Posterior cingulate gyrus (tissue), 11 donors: ENCODE measurements at regions not wholly inside any gene's neighbourhood (a gene's known extent, or its start where the extent isn't known, plus 50 kb on each side); places are given as distances from the start of the nearest gene placed in this dataset.
"Not testable (repeated sequence)": the region's sequence is repeated elsewhere in the genome, so short reads cannot be mapped to it uniquely, and the experiment has no call there.

Source experiments
- DNase-seq, 10 donors: peaks; one replicate each; pipeline versions ENCODE4 v3.0.0 to v3.0.0-alpha.2; 2020 to 2021; ENCODE audit warnings: mixed read lengths in 3 of 10
- intact Hi-C: fragments of 100-400 bp; cut with DNase I; formaldehyde crosslinking; loops from one replicate; pipeline ENCODE4 v1.15.1; 2023

GRCh38 chr13:44305917-44306370 lies 67.7 kb upstream of the SERP2 start:
- intact Hi-C loops = no loop called here
- no peak for DNase-seq

DNA sequence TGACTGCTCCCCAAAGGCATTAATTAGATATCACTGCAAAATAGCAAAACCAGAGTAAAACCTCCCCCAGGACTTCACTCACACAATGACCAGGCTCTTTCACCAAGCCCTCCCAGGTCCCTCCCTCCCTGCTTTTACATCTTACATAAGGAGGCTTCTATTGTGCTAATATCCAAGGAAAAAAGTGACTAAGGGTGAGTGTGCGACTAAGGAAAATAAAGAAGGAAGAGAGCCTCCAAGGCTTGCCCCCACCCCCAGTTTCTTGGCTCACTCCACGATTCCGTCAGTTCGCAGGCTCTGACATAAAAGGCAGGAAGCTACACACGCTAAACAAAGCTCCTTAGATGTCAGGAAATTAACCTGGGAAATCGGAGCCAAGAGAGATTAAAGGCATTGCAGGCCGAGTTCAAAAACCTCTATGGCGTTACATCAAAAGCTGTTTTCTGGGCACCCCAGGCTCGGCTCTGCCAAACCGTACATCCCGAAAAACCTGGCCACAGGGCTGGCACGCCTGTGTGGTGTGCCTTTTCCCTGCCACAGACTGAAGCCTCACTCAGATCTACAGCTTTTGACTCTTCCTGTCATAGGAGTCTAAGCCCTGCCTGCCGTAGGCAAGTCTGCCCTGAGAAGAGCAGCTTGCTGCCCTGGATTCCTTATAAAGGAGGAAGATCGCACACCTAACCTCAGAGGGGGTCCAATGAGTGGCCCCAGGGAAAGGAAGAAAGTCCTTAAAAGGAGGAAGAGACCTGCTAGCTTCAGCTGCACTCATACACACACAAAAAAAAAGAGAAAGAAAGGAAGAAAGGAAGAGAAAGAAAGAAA lies 67.0 kb upstream of the SERP2 start:
- intact Hi-C loops = no loop called here

GRCh38 chr13:44307255-44307654 lies 66.4 kb upstream of the SERP2 start:
- intact Hi-C loops = no loop called here
- no peak for DNase-seq

More for the DNA sequence above, 67.0 kb upstream of the SERP2 start:
- DNase-seq = peak in 2 of 10 donors; percentile 19 to 85

- no peak for DNase-seq
- intact Hi-C loops = no loop called here
Measured at GRCh38 chr13:44307844-44308243, 65.8 kb upstream of the SERP2 start.

DNA sequence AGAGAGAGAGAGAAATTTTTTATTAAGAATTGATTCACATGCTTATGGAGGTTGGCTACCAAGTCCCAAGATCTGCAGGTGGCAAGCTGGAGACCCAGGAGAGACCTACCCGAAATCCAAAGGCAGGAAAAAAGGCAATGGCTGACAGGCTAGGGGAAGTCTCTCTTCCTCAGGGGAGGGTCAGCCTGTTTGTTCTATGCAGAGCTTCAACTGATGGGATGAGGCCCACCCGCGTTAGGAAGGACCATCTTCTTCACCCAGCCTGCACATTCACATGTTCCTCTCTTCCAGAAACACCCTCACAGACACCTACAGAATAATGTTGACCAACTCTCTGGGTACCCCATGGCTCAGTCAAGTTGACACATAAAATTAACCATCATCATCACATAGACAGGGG lies 65.3 kb upstream of the SERP2 start:
- no peak for DNase-seq
- intact Hi-C loops = no loop called here

DNA sequence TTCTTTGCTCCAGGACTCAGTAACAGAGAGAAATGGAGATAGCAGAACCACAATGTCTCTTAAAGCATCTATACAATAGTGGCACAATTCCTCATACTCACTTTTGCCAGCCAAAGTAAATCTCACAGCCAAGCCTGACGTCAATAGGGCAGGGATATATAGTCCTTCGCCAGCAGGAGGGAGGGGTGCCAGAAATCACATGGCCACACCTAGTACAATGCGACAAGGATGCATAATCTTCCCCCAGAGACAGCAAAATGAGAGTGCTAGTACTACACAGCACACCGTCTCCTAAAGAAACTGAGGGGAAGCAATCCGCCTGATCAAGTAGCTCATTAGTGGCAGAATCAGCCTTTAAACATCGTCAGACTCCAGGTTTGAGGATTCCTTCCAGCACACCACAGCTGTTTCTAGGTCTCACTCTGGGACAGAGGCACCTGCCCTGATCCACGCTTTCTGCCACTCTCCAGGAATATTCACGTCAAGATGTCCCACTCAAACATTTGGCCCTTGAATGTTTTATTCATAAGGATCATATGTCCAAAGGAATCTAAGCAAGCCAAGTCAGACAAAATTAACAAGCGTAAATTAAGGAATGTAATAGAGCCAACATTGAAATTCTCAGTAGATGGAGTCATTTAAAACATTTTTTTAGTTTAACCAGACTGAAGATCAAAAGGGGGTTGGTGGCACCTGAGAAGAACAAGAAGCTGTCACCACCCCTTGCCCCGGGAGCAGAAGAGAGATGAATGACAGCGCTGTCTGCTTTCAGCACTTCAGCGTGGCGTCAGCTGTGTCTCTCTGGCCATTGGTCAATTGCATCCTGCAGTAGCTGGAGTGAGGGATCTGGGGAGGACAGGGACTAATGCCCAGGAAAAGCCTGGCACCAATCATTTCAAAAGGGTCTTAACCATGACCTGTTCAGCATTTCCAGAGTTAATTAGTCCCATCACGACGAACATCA lies 63.5 kb upstream of the SERP2 start:
- DNase-seq = peak in 2 of 10 donors; percentile 55 to 70
- intact Hi-C loops = loop anchor here (10.0 kb wide), 1 partner anchor 115 kb away; no protein-coding TSS in a partner anchor

DNA sequence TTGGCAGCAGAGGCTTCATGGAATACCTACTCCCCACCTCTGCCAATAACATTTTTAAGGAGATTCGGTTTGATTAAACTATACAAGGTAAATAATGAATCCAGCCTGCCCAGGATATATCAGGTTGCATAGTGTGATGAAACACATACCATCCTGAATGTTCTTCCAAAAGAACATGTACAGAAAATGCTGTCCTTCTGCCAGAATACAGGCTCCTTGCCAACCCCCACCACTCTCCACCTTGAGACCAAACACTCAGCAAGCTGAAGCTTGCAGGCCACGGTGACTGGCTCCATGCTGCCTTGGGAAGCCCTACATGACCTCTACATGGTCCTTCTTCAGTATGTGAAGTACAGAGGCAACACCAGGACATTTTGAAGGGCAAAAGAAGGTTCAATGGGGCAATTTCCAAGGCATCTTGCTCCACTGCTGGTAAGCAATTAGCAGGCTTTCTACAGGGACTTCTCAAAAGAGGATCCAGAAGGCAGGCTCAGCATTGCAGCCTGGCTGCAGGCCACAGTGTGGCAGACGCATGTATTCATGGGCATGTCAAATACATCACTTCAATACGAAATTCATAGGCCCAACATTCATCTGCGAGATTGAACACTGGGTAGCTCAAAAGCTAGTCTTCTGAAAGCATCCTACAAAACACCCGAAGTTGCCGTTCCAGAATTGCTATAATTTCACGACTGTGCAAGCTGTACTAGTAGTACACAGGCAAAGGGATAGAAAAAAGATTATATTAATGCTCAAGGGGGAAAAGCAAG lies 62.4 kb upstream of the SERP2 start:
- DNase-seq = peak in 1 of 10 donors; percentile 16
- intact Hi-C loops = loop anchor here (10.0 kb wide), 1 partner anchor 114 kb away; no protein-coding TSS in a partner anchor

GRCh38 chr13:44312131-44312530 lies 61.5 kb upstream of the SERP2 start:
- intact Hi-C loops = loop anchor here (10.0 kb wide), 1 partner anchor 113 kb away; no protein-coding TSS in a partner anchor
- no peak for DNase-seq

- intact Hi-C loops = loop anchor here (10.0 kb wide), 1 partner anchor 112 kb away; no protein-coding TSS in a partner anchor
- DNase-seq = no peak
Measured at GRCh38 chr13:44312834-44313551, 60.6 kb upstream of the SERP2 start.

DNA sequence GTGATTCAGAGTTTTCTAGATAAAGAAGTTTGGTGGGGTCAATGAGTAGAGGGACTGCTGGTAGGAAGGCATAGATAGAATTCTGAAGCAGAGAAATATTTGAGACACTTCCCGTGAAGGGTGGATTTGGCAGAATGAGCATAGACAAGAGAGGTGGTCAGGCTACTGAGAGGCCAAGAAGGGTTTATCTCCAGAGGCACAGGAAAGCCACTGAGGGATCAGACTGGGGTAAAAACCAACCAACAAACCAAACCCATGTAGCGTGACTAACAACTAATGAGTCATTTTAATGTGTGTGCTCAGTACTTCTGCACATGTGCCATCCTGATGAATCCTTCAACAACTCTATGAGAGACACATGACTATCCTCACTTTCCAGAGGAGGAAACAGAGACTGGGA lies 60.0 kb upstream of the SERP2 start:
- intact Hi-C loops = loop anchor here (10.0 kb wide), 1 partner anchor 111 kb away; no protein-coding TSS in a partner anchor
- DNase-seq = no peak

DNA sequence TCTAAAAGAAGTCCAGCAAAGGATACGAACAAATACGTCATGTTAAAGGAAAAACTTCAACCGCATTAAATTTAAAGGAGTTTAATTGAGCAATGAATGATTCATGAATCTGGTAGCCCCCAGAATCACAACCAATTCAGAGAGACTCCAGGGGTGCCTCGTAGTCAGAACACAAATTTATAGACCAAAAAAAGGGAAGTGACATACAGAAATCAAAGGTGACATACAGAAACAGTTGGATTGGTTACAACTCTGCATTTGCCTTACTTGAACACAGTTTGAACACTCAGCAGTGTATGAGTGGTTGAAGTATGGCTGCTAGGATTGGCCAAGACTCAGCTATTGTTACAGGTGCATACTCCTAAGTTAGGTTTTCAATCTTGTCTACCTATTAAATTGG lies 59.5 kb upstream of the SERP2 start:
- not testable (repeated sequence) for DNase-seq
- intact Hi-C loops = loop anchor here (10.0 kb wide), 1 partner anchor 111 kb away; no protein-coding TSS in a partner anchor

- intact Hi-C loops = loop anchor here (10.0 kb wide), 1 partner anchor 107 kb away; no protein-coding TSS in a partner anchor
- no peak for DNase-seq
Measured at GRCh38 chr13:44317752-44318151, 55.9 kb upstream of the SERP2 start.

DNA sequence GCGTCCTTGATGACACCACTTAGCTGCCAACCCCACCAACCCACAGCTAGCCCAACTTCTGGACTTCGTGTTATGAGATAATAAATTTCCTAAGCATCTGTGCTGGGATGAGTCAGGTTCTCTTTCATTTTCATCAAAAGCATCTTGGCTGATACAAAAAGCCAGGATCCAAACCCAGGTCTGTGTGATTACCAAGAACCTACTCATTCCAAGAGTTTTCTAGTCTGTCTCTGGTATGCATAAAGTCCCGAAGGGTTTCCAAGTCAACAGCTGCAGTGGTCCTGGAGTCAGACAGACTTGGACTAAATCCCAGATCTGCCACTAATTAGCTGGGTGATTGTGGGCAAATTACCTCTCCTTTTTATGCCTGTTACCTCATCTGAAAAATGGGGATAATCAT lies 55.5 kb upstream of the SERP2 start:
- intact Hi-C loops = loop anchor here (10.0 kb wide), 1 partner anchor 107 kb away; no protein-coding TSS in a partner anchor

GRCh38 chr13:44320611-44321010 lies 53.0 kb upstream of the SERP2 start:
- intact Hi-C loops = no loop called here
- DNase-seq = no peak

More for the DNA sequence above, 55.5 kb upstream of the SERP2 start:
- DNase-seq = no peak

- DNase-seq = no peak
Measured at GRCh38 chr13:44321961-44322360, 51.7 kb upstream of the SERP2 start.

GRCh38 chr13:44322928-44323327 lies 50.7 kb upstream of the SERP2 start:
- no peak for DNase-seq
- intact Hi-C loops = no loop called here

More at GRCh38 chr13:44321961-44322360, 51.7 kb upstream of the SERP2 start:
- intact Hi-C loops = no loop called here

DNA sequence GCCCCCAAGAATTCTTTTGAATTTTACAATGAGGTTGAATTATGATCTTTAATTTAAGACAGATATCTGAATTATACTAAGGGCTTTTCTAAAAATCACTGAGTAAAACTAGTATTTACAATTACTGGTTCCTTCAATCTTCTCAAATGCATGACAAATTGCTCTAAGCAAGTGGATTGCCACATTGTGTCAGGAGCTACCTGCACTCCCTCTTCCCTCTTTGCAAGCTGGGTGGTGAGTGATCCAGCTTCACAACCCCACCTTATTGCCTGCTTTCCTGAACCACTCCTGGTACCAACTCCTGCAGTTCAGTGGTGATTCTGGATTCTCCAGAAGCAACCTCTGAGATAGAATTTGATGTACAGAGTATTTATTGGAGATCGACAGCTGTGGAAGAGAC lies 49.9 kb upstream of the SERP2 start:
- no peak for DNase-seq
- intact Hi-C loops = no loop called here
